GM23338 (cell line): ENCODE measurements at regions not wholly inside any gene's neighbourhood (a gene's known extent, or its start where the extent isn't known, plus 50 kb on each side); places are given as distances from the start of the nearest gene placed in this dataset.

Experiments
- CREB1 ChIP-seq: fragments of 250-450 bp; sonication (Bioruptor Pico); IDR thresholded peaks from 2 replicates; pipeline ENCODE4 v1.5.0; 2020; ENCODE audit warnings: low read depth, mild to moderate bottlenecking, moderate library complexity
- CTCF ChIP-seq, 2 experiments: fragments of 200-600 bp in 1 of 2; sonication (generic) in 1 of 2; conservative IDR thresholded peaks; 2 replicates each; pipeline versions ENCODE4 v1.5.1 to v1.6.1; 2016 to 2017; ENCODE audit warnings: antibody characterized with exemption in 2 of 2, low read depth in 2 of 2, mild to moderate bottlenecking in 2 of 2, moderate library complexity in 1 of 2
- EZH2 ChIP-seq: fragments of 200-600 bp; sonication (generic); IDR thresholded peaks from one replicate; pipeline ENCODE4 v1.8.0; 2017; ENCODE audit warnings: antibody characterized with exemption, mild to moderate bottlenecking, low read depth; ENCODE audit not compliant: unreplicated experiment
- EZH2phosphoT487 ChIP-seq: fragments of 200-600 bp; sonication (generic); IDR thresholded peaks from one replicate; pipeline ENCODE4 v1.8.1; 2018; ENCODE audit warnings: antibody characterized with exemption; ENCODE audit not compliant: unreplicated experiment
- JUNB ChIP-seq: IDR thresholded peaks from one replicate; pipeline ENCODE4 v1.6.1; 2016; ENCODE audit warnings: antibody characterized with exemption; ENCODE audit not compliant: unreplicated experiment
- POLR2AphosphoS5 ChIP-seq: IDR thresholded peaks from 2 replicates; pipeline ENCODE4 v1.6.1; 2016; ENCODE audit warnings: antibody characterized with exemption, low read depth
- REST ChIP-seq: IDR thresholded peaks from one replicate; pipeline ENCODE4 v1.6.1; 2018; ENCODE audit warnings: antibody characterized with exemption; ENCODE audit not compliant: unreplicated experiment
- ZNF114 ChIP-seq: fragments of 250-450 bp; sonication (Bioruptor Pico); IDR thresholded peaks from 2 replicates; pipeline ENCODE4 v1.5.0; 2020; ENCODE audit warnings: mild to moderate bottlenecking, moderate library complexity
- ZNF331 ChIP-seq: fragments of 250-450 bp; sonication (Bioruptor Pico); IDR thresholded peaks from 2 replicates; pipeline ENCODE4 v1.5.0; 2020; ENCODE audit warnings: low read depth, mild to moderate bottlenecking, moderate library complexity

GRCh38 chr2:440403-440740 lies 152.5 kb upstream of the ALKAL2 start:
- TF ChIP-seq CTCF (conservative IDR thresholded peaks at IDR 0.05; ENCODE audit: low read depth in 2 of 2): no peak
- no peak for TF ChIP-seq REST
- no peak for TF ChIP-seq EZH2
- TF ChIP-seq POLR2AphosphoS5: no peak
- no peak for TF ChIP-seq EZH2phosphoT487
- no peak for TF ChIP-seq CREB1 (CRISPR knock-in tag)
- TF ChIP-seq JUNB: no peak
- no peak for TF ChIP-seq ZNF114 (CRISPR knock-in tag)
- no peak for TF ChIP-seq ZNF331 (CRISPR knock-in tag)
